GM12878 (cell line): ENCODE measurements at regions not wholly inside any gene's neighbourhood (a gene's known extent, or its start where the extent isn't known, plus 50 kb on each side); places are given as distances from the start of the nearest gene placed in this dataset.

Experiments used
- ATAC-seq: fragments of 200-7000 bp; cut with Tn5 transposase; 3 replicates; pipeline ENCODE4 v1.9.1; 2020; ENCODE audit warnings: mild to moderate bottlenecking, moderate library complexity
- BruUV-seq: library from RNA; stranded (reverse); fragments of 400-500 nt; replicated peaks from 2 replicates; lab custom pipeline; 2021; lab: Mats Ljungman, UMichigan
- CTCF ChIA-PET: fragments of 300-600 bp; sonication (Branson Sonifier 250); formaldehyde crosslinking; extraction: SDS; loops from one replicate; lab custom pipeline; 2021; ENCODE audit warnings: inconsistent platforms; lab: Yijun Ruan, JAX
- POLR2A ChIA-PET: fragments of 350-600 bp; formaldehyde crosslinking; extraction: SDS; loops from one replicate; lab custom pipeline; 2021; ENCODE audit warnings: inconsistent platforms; lab: Charles Lee
- RAD21 ChIA-PET: fragments of 300-600 bp; sonication (Branson Sonifier 250); formaldehyde crosslinking; loops from one replicate; lab custom pipeline; 2023; ENCODE audit warnings: antibody characterized with exemption; ENCODE audit not compliant: unreplicated experiment; lab: Charles Lee
- SMC1A ChIA-PET: fragments of 300-600 bp; sonication (Branson Sonifier 250); formaldehyde crosslinking; loops from one replicate; lab custom pipeline; 2023; ENCODE audit not compliant: unreplicated experiment, uncharacterized antibody; lab: Charles Lee
- DNase-seq: peaks from one replicate; pipeline ENCODE4 v3.0.0-alpha.2; 2011; ENCODE audit warnings: low read depth, low spot score
- FAIRE-seq: peaks from 3 replicates; lab custom pipeline; 2011; peaks lifted over from hg19 to GRCh38; lab: Jason Lieb, UNC
- H2AFZ ChIP-seq: 2 replicates; pipeline ENCODE4 v1.6.0; 2011; ENCODE audit warnings: low read depth, low read length, control low read depth; ENCODE audit not compliant: control insufficient read depth
- H3K27ac ChIP-seq: 2 replicates; pipeline ENCODE4 v1.5.1; 2011; ENCODE audit warnings: control low read depth; ENCODE audit not compliant: control insufficient read depth, insufficient read depth
- H3K27me3 ChIP-seq, 2 experiments: replicated peaks in 1 of 2; 2 replicates each; pipeline versions ENCODE4 v1.6.0 to v1.6.1; 2011; ENCODE audit warnings: low read length in 1 of 2; ENCODE audit not compliant: control insufficient read depth in 2 of 2, insufficient read depth in 2 of 2
- H3K36me3 ChIP-seq, 2 experiments: 2 replicates each; pipeline ENCODE4 v1.5.1; 2011; ENCODE audit warnings: low read length in 1 of 2; ENCODE audit not compliant: control insufficient read depth in 2 of 2, insufficient read depth in 2 of 2
- H3K4me1 ChIP-seq: 2 replicates; pipeline ENCODE4 v1.6.1; 2011; ENCODE audit warnings: mild to moderate bottlenecking, low read length, moderate library complexity, mixed read lengths; ENCODE audit not compliant: control insufficient read depth, insufficient read depth
- H3K4me2 ChIP-seq: 2 replicates; pipeline ENCODE4 v1.6.0; 2011; ENCODE audit warnings: control low read depth; ENCODE audit not compliant: control insufficient read depth, insufficient read depth
- H3K4me3 ChIP-seq: fragments of 200-600 bp; sonication (generic); 2 replicates; pipeline ENCODE4 v1.5.1; 2016
- H3K79me2 ChIP-seq: 2 replicates; pipeline ENCODE4 v1.6.0; 2011; ENCODE audit warnings: low read length; ENCODE audit not compliant: control insufficient read depth, insufficient read depth
- H3K9ac ChIP-seq: 2 replicates; pipeline ENCODE4 v1.8.0; 2011; ENCODE audit warnings: low read length, control low read depth, mixed read lengths; ENCODE audit not compliant: control insufficient read depth, insufficient read depth
- H3K9me3 ChIP-seq: replicated peaks from 3 replicates; pipeline ENCODE4 v1.5.1; 2011; ENCODE audit warnings: mild to moderate bottlenecking, low read length; ENCODE audit not compliant: control insufficient read depth, insufficient read depth
- H4K20me1 ChIP-seq: 2 replicates; pipeline ENCODE4 v1.6.0; 2011; ENCODE audit not compliant: control insufficient read depth, insufficient read depth
- BHLHE40 ChIP-seq, 2 experiments: fragments of 450-650 bp in 1 of 2; IDR thresholded peaks; 2 replicates each; pipeline ENCODE4 v1.6.1; 2011 to 2017; ENCODE audit warnings: low read depth in 2 of 2, borderline replicate concordance in 1 of 2, improper control_type of control experiment in 1 of 2, low read length in 1 of 2, mild to moderate bottlenecking in 1 of 2
- BMI1 ChIP-seq: fragments of 450-650 bp; IDR thresholded peaks from 2 replicates; pipeline ENCODE4 v1.6.1; 2016; ENCODE audit warnings: mild to moderate bottlenecking, moderate library complexity, borderline replicate concordance
- CHD4 ChIP-seq: fragments of 200-600 bp; sonication (generic); IDR thresholded peaks from 2 replicates; pipeline ENCODE4 v1.6.1; 2016; ENCODE audit warnings: mild to moderate bottlenecking
- EP300 ChIP-seq, 2 experiments: fragments of 150-350 bp in 1 of 2; IDR thresholded peaks; 2 replicates each; pipeline ENCODE4 v1.6.1; 2011 to 2012; ENCODE audit warnings: low read depth in 2 of 2, low read length in 2 of 2, borderline replicate concordance in 1 of 2, improper control_type of control experiment in 1 of 2, inconsistent platforms in 1 of 2; ENCODE audit not compliant: control insufficient read depth in 1 of 2
- HDAC6 ChIP-seq: fragments of 200-600 bp; sonication (generic); IDR thresholded peaks from one replicate; pipeline ENCODE4 v1.8.0; 2017; ENCODE audit warnings: antibody characterized with exemption; ENCODE audit not compliant: unreplicated experiment
- KLF5 ChIP-seq: fragments of 450-650 bp; IDR thresholded peaks from 2 replicates; pipeline ENCODE4 v1.6.1; 2014; ENCODE audit warnings: mild to moderate bottlenecking; ENCODE audit not compliant: partially characterized antibody
- NR2F1 ChIP-seq: fragments of 450-650 bp; conservative IDR thresholded peaks from 2 replicates; pipeline ENCODE4 v1.6.1; 2017; ENCODE audit warnings: mild to moderate bottlenecking
- PAX5 ChIP-seq: IDR thresholded peaks from 2 replicates; pipeline ENCODE4 v1.6.1; 2011; ENCODE audit warnings: low read depth, low read length, borderline replicate concordance
- SMAD5 ChIP-seq: IDR thresholded peaks from 2 replicates; pipeline ENCODE4 v1.6.1; 2016; ENCODE audit warnings: antibody characterized with exemption, low read depth
- YBX1 ChIP-seq: fragments of 450-650 bp; IDR thresholded peaks from 2 replicates; pipeline ENCODE4 v1.6.1; 2016; ENCODE audit warnings: antibody characterized with exemption
- ZNF207 ChIP-seq: fragments of 450-650 bp; IDR thresholded peaks from 2 replicates; pipeline ENCODE4 v1.6.1; 2014; ENCODE audit warnings: antibody characterized with exemption, mild to moderate bottlenecking, borderline replicate concordance
- ZNF24 ChIP-seq: fragments of 450-650 bp; IDR thresholded peaks from 2 replicates; pipeline ENCODE4 v1.6.1; 2017; ENCODE audit warnings: antibody characterized with exemption, mild to moderate bottlenecking
- WGBS: methylation state at CpG from one replicate; pipeline ENCODE4 v1.1.6; 2016; ENCODE audit warnings: low lambda C conversion rate; ENCODE audit not compliant: insufficient replicate concordance, insufficient coverage; ENCODE audit errors: missing lambda C conversion rate; 5-methylcytosine and 5-hydroxymethylcytosine counted together
- in situ Hi-C: fragments of 300-500 bp; cut with MboI; formaldehyde crosslinking; loops from 9 replicates; pipeline ENCODE4 v1.14.3; 2018; ENCODE audit warnings: mixed read lengths
- intact Hi-C: fragments of 100-400 bp; cut with micrococcal nuclease; formaldehyde crosslinking; loops from one replicate; pipeline ENCODE4 v1.14.2; 2022; ENCODE audit not compliant: unreplicated experiment
- TF ChIP-seq, protein P1 (sequence below): fragments of 450-650 bp; formaldehyde crosslinking; IDR thresholded peaks from 2 replicates; pipeline ENCODE4 v1.4.0; 2020; ENCODE audit warnings: mild to moderate bottlenecking, moderate library complexity
- TF ChIP-seq, protein P2 (sequence below): IDR thresholded peaks from 2 replicates; pipeline ENCODE4 v1.6.1; 2012; ENCODE audit warnings: low read depth, low read length, improper control_type of control experiment

DNA sequence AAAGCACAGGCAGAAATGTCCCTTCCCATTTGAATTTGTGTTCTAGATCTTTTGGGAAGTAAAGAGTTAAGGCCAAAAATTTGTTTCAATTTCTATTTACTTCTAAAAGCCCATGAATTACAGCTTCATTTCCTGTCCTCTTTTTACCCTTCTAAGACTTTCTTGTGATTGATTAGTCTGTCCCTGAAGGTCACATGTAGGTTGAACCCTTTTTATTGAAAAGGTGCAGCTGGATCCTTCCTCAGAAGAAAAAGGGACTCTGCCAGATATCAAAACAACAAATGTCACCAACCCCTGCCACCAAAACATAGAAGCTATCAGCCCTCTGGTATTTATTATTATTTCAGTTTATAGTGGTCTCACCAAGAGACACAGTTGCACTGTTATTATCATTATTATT lies 424.9 kb upstream of the DPP6 start (continued):
- TF ChIP-seq CHD4 (no peak), PAX5 (no peak), YBX1 (no peak), SMAD5 (no peak), BHLHE40 (IDR thresholded peaks at IDR 0.05; ENCODE audit: borderline replicate concordance in 1 of 2, low read depth in 2 of 2, low read length in 1 of 2) (no peak), EP300 (IDR thresholded peaks at IDR 0.05; ENCODE audit: borderline replicate concordance in 1 of 2, control insufficient read depth in 1 of 2, low read depth in 2 of 2, low read length in 2 of 2) (no peak)

DNA sequence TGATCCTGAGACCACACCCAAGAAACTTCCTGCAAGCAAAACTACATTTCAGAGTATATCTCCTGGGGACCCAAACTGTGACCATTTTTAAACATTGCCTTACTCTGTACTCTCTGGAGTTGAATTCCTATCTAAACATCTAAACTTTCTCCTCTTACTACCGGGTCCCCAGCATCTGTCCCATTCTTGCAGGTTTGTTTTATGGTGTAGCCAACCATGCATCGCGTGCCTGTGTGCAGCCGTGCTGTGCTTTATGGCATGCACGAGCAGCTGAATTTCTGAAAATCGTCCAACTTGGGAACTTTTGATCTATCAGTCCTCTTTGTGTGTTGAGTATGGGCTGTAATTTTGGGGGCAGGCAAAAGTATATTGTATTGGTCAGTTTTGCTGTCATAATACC lies 423.8 kb upstream of the DPP6 start:
- RAD21 ChIA-PET, result no interaction called here
- in situ Hi-C loops, result no loop called here

DNA sequence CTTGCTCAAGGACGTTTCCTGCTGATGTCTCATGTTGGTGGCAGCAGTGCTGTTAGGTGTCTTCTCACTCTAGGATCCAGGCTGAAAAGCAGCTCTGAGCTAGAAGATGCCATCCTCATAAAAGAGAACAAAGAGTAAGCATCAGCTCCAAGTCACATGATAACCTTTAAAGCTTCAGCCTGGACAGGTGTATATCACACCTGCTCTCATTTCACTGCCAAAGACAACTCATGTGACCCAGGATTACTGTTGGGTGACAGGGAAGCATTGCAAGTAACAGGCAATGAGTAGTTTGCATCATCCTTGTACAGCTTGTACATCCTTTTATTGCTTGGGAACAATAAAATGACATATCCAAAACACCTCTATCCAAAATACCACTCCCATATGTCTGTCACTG lies 423.4 kb upstream of the DPP6 start:
- ATAC-seq (no peak), FAIRE-seq (no peak), DNase-seq (no peak)
- WGBS, result 0% methylated on average over 1 of the region's 1 CpG
- RAD21 ChIA-PET, result no interaction called here
- Histone ChIP-seq H3K79me2 (no peaks in the 10 kb centered on the region), H3K4me2 (no peak overlapping the region), H3K36me3 (no peaks in the 10 kb centered on the region), H3K27ac (no peak overlapping the region), H3K9ac (no peak overlapping the region), H3K4me3 (no peak overlapping the region), H3K4me1 (no peaks in the 10 kb centered on the region), H4K20me1 (no peaks in the 10 kb centered on the region), H2AFZ (no peak overlapping the region), H3K9me3 (no peaks in the 10 kb centered on the region), H3K27me3 (no peaks in the 10 kb centered on the region)
- in situ Hi-C loops (no loop called here), intact Hi-C loops (no loop called here)
- BruUV-seq, result no TSS peak
- POLR2A ChIA-PET, result no interaction called here
- SMC1A ChIA-PET, result no interaction called here
- CTCF ChIA-PET, result no interaction called here
- TF ChIP-seq, protein P1, sequence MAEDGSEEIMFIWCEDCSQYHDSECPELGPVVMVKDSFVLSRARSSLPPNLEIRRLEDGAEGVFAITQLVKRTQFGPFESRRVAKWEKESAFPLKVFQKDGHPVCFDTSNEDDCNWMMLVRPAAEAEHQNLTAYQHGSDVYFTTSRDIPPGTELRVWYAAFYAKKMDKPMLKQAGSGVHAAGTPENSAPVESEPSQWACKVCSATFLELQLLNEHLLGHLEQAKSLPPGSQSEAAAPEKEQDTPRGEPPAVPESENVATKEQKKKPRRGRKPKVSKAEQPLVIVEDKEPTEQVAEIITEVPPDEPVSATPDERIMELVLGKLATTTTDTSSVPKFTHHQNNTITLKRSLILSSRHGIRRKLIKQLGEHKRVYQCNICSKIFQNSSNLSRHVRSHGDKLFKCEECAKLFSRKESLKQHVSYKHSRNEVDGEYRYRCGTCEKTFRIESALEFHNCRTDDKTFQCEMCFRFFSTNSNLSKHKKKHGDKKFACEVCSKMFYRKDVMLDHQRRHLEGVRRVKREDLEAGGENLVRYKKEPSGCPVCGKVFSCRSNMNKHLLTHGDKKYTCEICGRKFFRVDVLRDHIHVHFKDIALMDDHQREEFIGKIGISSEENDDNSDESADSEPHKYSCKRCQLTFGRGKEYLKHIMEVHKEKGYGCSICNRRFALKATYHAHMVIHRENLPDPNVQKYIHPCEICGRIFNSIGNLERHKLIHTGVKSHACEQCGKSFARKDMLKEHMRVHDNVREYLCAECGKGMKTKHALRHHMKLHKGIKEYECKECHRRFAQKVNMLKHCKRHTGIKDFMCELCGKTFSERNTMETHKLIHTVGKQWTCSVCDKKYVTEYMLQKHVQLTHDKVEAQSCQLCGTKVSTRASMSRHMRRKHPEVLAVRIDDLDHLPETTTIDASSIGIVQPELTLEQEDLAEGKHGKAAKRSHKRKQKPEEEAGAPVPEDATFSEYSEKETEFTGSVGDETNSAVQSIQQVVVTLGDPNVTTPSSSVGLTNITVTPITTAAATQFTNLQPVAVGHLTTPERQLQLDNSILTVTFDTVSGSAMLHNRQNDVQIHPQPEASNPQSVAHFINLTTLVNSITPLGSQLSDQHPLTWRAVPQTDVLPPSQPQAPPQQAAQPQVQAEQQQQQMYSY, result no peak
- TF ChIP-seq KLF5 (no peak), BMI1 (no peak), ZNF24 (no peak), ZNF207 (no peak)
- TF ChIP-seq, protein P2, sequence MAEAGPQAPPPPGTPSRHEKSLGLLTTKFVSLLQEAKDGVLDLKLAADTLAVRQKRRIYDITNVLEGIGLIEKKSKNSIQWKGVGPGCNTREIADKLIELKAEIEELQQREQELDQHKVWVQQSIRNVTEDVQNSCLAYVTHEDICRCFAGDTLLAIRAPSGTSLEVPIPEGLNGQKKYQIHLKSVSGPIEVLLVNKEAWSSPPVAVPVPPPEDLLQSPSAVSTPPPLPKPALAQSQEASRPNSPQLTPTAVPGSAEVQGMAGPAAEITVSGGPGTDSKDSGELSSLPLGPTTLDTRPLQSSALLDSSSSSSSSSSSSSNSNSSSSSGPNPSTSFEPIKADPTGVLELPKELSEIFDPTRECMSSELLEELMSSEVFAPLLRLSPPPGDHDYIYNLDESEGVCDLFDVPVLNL, result no peak

More for the DNA sequence above, 423.8 kb upstream of the DPP6 start:
- Histone ChIP-seq H3K9ac (no peak overlapping the region), H3K27ac (no peak overlapping the region), H2AFZ (no peak overlapping the region), H3K4me2 (no peak overlapping the region), H3K9me3 (no peaks in the 10 kb centered on the region), H3K36me3 (no peaks in the 10 kb centered on the region), H3K79me2 (no peaks in the 10 kb centered on the region), H3K4me1 (no peaks in the 10 kb centered on the region), H4K20me1 (no peaks in the 10 kb centered on the region), H3K27me3 (no peaks in the 10 kb centered on the region), H3K4me3 (no peak overlapping the region)
- WGBS, result 14% methylated on average over 6 of the region's 6 CpGs
- intact Hi-C loops, result no loop called here
- ATAC-seq (no peak), DNase-seq (no peak), FAIRE-seq (no peak)
- POLR2A ChIA-PET, result no interaction called here
- no peak for TF ChIP-seq NR2F1
- no peak for TF ChIP-seq HDAC6
- BruUV-seq, result no TSS peak
- SMC1A ChIA-PET, result no interaction called here
- CTCF ChIA-PET, result no interaction called here
